ENCODE measurements at regions not wholly inside any gene's neighbourhood (a gene's known extent, or its start where the extent isn't known, plus 50 kb on each side); places are given as distances from the start of the nearest gene placed in this dataset.

DNA sequence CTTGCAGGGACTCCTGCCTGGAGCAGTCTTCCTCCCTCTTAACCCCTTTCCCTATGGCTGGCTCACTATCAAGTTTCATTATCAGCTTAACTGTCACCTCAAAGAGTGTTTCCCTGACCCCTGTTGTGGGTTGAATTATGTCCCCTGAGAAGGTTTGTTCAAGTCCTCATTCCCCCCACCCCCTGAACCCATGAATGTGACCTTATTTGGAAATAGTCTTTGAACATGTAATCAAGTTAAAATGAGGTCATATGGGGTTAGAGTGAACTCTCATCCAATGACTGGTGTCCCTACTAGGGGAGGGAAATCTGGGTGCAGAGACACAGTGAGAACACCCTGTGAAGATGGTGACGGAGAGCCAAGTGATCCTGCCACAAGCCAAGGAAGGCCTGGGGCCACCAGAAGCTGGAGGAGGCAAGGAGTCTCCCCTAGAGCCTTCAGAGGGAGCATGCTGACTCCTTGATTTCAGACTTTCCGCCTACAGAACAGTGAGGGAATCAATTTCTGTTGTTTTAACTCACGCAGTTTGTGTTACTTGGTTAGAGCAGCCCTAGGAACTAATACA, 165.2 kb upstream of the TOP1 start:
- Histone ChIP-seq H3K4me1 (peaks cover 0 to 33% (median 10%) of the 10 kb centered on the region in 12 donors), H3K4me3 (no peak overlapping the region), H3K27me3 (peaks cover 0 to 7% (median 0%) of the 10 kb centered on the region in 9 donors), H3K27ac (no peak overlapping the region), H3K36me3 (no peaks in the 10 kb centered on the region), H3K9me3 (no peaks in the 10 kb centered on the region)
- DNase-seq (no peak), ATAC-seq (no peak)
- TF ChIP-seq, protein P1, sequence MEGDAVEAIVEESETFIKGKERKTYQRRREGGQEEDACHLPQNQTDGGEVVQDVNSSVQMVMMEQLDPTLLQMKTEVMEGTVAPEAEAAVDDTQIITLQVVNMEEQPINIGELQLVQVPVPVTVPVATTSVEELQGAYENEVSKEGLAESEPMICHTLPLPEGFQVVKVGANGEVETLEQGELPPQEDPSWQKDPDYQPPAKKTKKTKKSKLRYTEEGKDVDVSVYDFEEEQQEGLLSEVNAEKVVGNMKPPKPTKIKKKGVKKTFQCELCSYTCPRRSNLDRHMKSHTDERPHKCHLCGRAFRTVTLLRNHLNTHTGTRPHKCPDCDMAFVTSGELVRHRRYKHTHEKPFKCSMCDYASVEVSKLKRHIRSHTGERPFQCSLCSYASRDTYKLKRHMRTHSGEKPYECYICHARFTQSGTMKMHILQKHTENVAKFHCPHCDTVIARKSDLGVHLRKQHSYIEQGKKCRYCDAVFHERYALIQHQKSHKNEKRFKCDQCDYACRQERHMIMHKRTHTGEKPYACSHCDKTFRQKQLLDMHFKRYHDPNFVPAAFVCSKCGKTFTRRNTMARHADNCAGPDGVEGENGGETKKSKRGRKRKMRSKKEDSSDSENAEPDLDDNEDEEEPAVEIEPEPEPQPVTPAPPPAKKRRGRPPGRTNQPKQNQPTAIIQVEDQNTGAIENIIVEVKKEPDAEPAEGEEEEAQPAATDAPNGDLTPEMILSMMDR (IDR thresholded peaks at IDR 0.05), result no peak
- TF ChIP-seq POLR2A (IDR thresholded peaks at IDR 0.05), result no peak
- intact Hi-C loops (cut with DNase I), result no loop called here
- WGBS, 4 donors, result 86 to 99% (median 94%) methylated on average over 3 of the region's 3 CpGs

DNA sequence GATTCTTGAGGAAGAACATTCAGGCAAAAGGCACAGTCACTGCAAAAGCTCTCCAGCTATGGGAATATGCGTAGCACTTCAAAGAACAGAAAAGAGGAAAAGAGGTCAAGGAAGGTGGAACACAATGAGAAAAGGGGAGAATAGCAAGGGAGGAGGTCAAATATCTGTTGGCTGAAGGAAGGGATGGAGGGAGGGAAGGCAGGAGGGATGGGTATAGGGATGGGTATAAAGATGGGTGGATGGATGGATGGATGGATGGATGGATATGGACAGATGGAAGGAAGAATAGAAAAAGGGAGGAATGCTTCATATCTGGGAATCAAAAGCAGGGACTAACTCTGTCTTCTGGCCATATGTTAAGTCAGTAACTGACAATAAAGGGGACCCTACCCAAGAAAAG, 164.2 kb upstream of the TOP1 start:
- ATAC-seq, result no peak

DNA sequence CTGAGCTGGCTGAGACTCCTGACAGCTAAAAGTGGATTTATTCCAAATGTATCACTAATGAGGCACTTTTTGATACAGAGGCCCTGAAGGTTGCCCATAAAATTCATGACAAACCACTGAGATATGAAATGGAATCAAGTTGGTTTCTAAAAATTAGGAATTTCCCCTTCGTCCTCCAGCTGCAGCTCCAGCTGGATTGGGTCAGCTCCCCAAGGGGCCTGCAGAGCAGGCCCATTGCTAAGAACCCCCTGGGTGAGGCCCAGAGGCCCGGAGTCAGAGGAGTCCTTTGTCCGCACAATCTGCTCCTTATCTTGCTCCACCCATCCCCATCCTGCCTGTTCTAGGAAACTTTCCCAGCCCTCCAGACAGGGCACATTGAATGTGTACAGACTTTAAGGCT, 163.5 kb upstream of the TOP1 start:
- H3K27me3 ChIP-seq, result peaks cover 0 to 7% (median 0%) of the 10 kb centered on the region in 9 donors
- intact Hi-C loops (cut with DNase I), result no loop called here
- TF ChIP-seq, protein P1 (IDR thresholded peaks at IDR 0.05), result no peak
- no peak for TF ChIP-seq POLR2A (IDR thresholded peaks at IDR 0.05)

More for the DNA sequence above, 164.2 kb upstream of the TOP1 start:
- H3K4me3 ChIP-seq, result no peak overlapping the region
- WGBS, 4 donors, result 95 to 100% (median 98%) methylated on average over 1 of the region's 1 CpG
- no peak overlapping the region for H3K27ac ChIP-seq
- DNase-seq, result no peak
- peaks cover 0 to 7% (median 0%) of the 10 kb centered on the region in 9 donors for H3K27me3 ChIP-seq
- no peak for TF ChIP-seq POLR2A (IDR thresholded peaks at IDR 0.05)
- TF ChIP-seq, protein P1 (IDR thresholded peaks at IDR 0.05), result no peak
- H3K9me3 ChIP-seq, result no peaks in the 10 kb centered on the region
- peaks cover 0 to 43% (median 16%) of the 10 kb centered on the region in 12 donors for H3K4me1 ChIP-seq
- no peaks in the 10 kb centered on the region for H3K36me3 ChIP-seq
- intact Hi-C loops (cut with DNase I), result no loop called here

DNA sequence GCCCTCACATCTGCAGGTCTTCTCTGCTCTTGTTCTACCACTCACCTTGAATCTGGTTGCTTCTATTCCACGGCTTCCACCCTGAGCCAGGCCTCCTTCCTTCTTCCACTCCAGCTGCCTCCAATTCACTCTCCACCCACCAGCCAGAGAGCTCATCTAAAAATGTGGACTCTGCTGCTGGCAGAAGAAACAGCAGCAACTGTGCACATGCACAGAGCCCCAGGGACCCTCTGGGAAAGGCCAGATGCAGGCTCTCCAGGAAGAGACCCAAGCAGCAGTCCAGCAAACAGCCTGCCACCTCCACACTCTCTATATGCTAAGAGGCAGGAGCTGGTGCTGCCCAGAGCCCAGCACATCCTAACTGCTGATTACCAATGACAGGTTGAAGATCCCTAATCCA, 162.6 kb upstream of the TOP1 start:
- Histone ChIP-seq H3K27ac (peak overlapping the region in 1 of 12 donors; percentile 48), H3K4me1 (peaks cover 0 to 45% (median 18%) of the 10 kb centered on the region in 12 donors), H3K9me3 (no peaks in the 10 kb centered on the region), H3K27me3 (peaks cover 0 to 7% (median 0%) of the 10 kb centered on the region in 9 donors), H3K36me3 (no peaks in the 10 kb centered on the region), H3K4me3 (no peak overlapping the region)
- peak in 3 of 5 donors; percentile 11 to 56 (median 29) for DNase-seq
- TF ChIP-seq POLR2A (IDR thresholded peaks at IDR 0.05), result no peak
- TF ChIP-seq, protein P1 (IDR thresholded peaks at IDR 0.05), result no peak
- intact Hi-C loops (cut with DNase I), result no loop called here
- peak in 3 of 4 donors; percentile 14 to 22 (median 21) for ATAC-seq
- 33 to 69% (median 53%) methylated on average over 1 of the region's 1 CpG for WGBS, 4 donors

More for the DNA sequence above, 163.5 kb upstream of the TOP1 start:
- Histone ChIP-seq H3K4me1 (peaks cover 0 to 49% (median 18%) of the 10 kb centered on the region in 12 donors), H3K36me3 (no peaks in the 10 kb centered on the region), H3K4me3 (no peak overlapping the region), H3K27ac (peak overlapping the region in 3 of 12 donors; percentile 27 to 48 (median 29)), H3K9me3 (no peaks in the 10 kb centered on the region)
- WGBS, 4 donors, result 39 to 54% (median 49%) methylated on average over 3 of the region's 3 CpGs
- DNase-seq (peak in 3 of 5 donors; percentile 25 to 67 (median 43)), ATAC-seq (peak in 3 of 4 donors; percentile 55 to 67 (median 65))
